IMR-90 (cell line): ENCODE measurements at regions not wholly inside any gene's neighbourhood (a gene's known extent, or its start where the extent isn't known, plus 50 kb on each side); places are given as distances from the start of the nearest gene placed in this dataset.

ENCODE experiments used
- CEBPB ChIP-seq: IDR thresholded peaks from 2 replicates; pipeline ENCODE4 v1.6.1; 2012; ENCODE audit warnings: low read depth, low read length, improper control_type of control experiment
- CTCF ChIP-seq: conservative IDR thresholded peaks from 2 replicates; pipeline ENCODE4 v1.5.1; 2012; ENCODE audit warnings: mild to moderate bottlenecking, low read depth, low read length, improper control_type of control experiment
- POLR2A ChIP-seq: IDR thresholded peaks from 2 replicates; pipeline ENCODE4 v1.6.1; 2012; ENCODE audit warnings: mild to moderate bottlenecking, low read depth, low read length
- RAD21 ChIP-seq: IDR thresholded peaks from 2 replicates; pipeline ENCODE4 v1.6.1; 2012; ENCODE audit warnings: low read length, improper control_type of control experiment

GRCh38 chr10:53401536-53401935 lies 629.0 kb upstream of the MBL2 start:
- no peak for TF ChIP-seq CTCF
- no peak for TF ChIP-seq POLR2A
- TF ChIP-seq CEBPB = no peak
- no peak for TF ChIP-seq RAD21
